HG03442 (cell line): ENCODE measurements at regions not wholly inside any gene's neighbourhood (a gene's known extent, or its start where the extent isn't known, plus 50 kb on each side); places are given as distances from the start of the nearest gene placed in this dataset.

Experiments
- ATAC-seq: cut with Tn5 transposase; IDR thresholded peaks from one replicate; pipeline ENCODE4 v1.9.1; 2021; ENCODE audit warnings: mild to moderate bottlenecking, moderate library complexity; ENCODE audit not compliant: unreplicated experiment

DNA sequence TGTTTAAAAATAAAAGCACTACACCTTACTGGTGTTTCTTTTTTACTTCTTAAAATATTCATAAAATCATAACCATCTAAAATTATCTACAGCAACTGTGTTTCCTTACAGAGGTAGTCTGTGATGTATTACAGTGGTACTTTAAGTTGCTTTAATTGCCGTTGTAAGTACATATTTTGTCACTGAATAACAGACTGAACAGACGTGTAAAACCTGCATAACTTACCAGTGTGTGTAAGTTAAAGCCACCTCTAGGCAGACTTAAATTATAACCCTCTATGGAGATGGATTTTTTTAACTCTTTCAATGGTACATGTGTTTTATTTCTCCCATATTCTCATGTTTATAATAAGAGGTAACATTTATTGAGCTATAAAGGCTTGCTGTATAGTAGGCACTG is 166.8 kb downstream of the NR4A2 start:
- no peak for ATAC-seq

DNA sequence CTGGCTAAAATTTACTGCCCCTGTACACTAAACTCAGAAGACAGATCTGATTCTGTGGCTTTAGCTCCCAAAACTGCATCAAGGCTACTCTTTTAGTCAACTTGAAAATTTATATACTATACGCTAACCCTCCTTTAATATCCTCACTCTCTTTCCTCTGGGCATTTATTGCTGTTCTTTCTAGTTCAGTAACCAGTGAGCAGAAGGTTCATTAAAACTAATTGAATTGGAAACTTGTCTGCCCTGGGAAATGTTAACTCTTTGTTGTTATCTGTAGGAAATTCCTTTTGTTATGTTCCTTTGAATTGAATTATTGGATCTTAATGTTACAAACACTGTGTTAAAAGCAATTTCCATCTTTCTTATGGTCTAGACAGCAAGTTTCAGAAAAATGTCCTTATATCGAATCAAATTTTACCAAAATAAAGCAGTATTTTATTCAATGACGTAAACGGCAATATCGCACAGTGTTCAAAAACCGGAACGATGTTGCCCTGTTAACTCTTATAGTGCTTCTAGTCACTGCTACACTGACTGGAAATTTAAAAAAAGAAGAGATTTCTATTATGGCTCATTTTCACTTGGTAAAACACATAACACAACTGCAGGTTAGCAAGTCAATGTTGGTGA is 168.3 kb downstream of the NR4A2 start:
- no peak for ATAC-seq

DNA sequence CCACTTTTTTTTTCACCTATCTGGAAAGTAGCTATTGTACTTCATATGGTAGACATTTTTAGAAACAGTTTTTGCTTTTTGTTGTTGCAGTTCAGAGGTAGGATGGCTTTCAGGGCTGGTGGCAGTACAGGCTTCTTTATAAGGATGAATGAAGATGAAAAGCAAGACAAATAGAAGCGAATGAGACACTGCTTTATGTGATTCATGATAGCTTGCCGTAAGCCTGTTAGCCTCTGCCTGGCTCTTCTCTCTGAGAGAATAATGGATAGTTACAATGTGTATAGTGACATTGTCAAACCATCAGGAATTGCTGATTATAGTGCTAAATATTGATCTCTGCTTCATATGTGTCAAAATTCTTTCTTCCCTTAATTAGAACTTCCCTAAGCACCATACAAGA is 173.7 kb downstream of the NR4A2 start:
- ATAC-seq, result no peak

DNA sequence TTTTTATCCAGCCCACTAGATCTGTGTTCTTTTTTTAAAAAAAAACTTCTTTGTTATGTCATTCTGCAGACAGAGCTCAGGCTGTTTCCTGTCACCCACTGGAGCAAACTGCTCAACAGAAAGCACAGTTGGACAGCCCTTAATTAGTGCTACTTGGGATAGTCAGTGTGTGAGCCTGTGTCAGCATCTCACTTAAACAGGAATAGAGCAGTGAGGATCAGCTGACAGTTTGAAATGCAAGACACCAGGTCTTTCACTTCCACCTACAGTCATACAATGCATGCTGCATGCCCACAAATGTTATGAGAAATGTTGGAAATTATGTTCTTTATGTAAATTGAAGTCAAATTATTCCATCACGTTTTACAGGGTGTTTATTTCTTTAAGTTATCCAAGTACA is 174.9 kb downstream of the NR4A2 start:
- peak; percentile 52 for ATAC-seq

DNA sequence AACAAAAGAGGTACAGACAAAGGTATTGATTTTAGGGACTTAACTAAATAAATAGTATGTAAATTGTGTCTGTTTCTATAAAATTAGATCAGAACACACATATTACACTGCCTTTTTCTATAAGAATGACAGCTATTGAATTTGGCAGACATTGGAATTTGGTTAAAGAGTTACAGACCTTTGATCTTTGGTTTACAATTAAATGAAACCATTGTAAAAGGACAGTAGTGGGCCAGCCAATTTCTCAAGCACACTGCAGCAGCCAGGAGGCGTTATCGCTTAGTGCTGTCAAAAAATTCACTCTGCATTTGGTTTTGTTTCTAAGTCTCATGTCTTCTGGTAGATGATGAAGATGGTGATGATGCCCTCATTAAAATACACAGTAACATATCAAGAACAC is 175.9 kb downstream of the NR4A2 start:
- ATAC-seq, result no peak

DNA sequence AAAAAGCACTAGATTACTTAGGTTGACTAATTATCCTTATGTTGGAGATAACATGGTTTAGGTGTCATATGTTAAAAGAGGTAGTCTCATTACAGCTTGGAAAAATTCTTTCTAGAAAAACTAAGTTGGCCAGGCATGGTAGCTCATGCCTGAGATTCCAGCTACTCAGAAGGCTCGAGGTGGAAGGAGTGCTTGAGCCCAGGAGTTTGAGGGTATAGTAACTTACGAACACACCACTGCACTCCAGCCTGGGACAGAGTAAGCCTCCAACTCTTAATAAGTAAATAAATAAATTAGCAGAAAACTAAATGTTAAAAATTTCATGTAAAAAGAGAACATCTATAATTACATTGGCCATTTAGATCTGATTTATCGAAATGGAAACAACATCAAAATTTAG is 177.2 kb downstream of the NR4A2 start:
- ATAC-seq, result no peak

DNA sequence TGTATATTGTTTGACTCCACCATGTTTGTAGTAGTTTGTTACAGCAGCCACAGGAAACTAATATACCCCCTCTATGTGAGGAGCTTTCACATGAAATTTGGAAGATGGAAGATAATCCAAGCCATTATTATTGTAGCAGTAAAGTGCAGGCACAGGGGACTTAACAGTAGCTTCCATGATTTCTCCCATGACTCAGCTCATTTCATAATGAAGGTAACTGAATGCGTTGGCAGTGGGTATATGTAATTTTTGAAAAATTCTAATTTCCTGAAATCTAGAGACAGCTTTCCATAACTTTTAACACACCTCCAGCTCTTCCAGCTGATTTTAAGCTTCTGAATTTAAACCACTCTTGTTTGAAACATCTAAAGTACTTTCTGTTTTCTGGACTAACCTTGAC is 181.2 kb downstream of the NR4A2 start:
- ATAC-seq, result no peak

DNA sequence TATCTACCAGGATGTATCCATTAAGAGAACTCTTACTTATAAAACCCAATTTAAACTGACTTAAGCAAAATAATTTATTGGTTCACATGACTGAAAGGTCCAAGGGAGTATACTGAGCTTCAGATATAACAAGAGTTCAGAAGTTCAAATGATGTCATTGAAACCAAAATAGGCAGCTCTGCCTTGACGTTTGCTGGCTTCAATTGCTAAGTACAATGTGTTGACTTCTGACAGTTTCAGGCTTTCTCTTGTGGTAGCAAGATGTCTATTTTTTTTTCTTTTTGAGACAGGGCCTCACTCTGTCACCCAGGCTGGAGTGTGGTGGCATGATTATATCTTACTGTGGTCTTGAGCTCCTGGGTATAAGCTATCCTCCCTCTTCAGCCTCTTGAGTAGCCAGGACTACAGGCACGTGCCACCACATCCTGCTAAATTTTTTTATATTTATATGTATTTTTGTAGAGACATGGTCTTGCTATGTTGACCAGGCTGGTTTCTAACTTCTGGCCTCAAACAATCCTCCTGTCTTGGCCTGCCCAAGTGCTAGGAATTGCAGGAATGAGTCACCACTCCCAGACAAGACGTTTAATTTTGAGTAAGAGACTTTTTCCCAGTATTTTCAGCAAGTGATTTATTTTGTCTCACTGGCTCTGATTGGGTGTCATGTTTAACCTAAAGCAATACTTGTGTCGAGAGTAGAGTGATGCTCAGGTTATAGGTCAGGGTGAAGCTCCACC is 184.8 kb downstream of the NR4A2 start:
- peak; percentile 96 for ATAC-seq

DNA sequence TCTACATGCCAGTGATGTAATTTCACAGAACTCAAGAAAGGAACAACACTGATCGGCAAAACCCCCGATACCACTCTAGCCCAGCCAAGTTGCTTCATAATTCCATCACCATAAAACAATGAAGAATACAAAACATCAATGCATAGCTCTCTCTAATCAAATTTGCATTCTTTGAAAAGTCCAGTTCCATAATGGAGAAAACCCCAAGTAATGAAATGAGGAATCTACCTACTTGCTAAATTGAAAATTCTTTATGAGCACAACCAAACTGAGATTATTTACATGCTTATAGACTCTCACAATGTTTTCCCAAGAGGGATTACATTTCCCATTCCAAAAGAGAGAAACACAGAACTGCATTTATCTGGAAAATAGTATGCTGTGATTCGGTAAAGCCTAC is 186.5 kb downstream of the NR4A2 start:
- no peak for ATAC-seq

DNA sequence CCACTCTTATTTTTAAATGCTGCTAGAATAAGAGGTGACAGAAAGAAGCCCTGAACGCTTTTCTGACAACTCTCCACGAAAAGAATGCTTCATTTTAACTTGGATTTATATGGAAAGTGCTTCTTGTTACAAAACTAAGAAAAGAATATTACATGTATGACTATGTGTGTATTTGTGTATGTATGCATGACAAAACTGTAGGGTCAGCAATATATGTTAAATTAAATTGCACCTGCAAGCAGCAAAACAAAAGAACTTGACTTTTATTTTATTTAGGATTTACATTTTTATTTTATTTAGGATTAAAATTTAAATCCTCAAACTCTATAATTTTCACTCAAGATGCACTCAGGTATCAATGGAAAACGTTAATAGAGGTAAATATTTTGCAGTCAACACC is 187.1 kb downstream of the NR4A2 start:
- ATAC-seq, result no peak

DNA sequence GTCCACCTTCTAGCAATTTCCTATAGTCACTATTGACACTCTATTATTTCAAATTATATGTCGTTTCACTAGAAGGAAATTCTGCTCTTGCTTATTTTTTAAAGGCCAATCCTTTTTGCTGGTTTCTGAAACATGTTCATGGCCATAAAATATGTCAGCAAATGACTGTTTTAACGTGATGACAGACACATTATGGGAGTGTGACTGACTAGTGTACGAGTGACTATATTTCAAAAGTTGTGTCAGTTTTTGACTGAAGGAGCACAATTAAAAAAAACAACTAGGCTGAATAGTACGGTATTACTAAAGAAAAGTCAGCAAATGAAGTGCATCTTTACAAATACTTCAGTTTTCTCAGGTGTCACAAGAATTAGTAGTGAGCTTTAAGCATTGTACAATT is 196.0 kb downstream of the NR4A2 start:
- ATAC-seq, result no peak

DNA sequence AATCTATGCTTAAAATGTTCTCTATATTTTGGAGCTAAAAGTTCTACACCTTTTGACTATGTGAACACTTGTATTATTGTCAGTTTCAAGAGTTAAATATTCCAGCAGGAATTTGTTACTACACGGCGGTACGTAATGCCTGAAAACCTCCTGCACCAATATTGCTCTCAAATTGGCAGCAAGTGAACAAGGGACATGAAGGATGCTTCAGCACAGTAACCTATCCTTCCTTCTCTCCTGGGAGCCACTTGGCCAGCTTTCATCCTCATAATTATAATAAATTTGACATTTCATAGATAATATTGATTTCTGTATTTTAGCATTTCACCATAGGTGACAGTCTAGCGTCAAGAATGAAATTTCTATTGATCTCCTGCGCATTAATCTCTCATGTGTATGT is 197.6 kb downstream of the NR4A2 start:
- ATAC-seq, result no peak

DNA sequence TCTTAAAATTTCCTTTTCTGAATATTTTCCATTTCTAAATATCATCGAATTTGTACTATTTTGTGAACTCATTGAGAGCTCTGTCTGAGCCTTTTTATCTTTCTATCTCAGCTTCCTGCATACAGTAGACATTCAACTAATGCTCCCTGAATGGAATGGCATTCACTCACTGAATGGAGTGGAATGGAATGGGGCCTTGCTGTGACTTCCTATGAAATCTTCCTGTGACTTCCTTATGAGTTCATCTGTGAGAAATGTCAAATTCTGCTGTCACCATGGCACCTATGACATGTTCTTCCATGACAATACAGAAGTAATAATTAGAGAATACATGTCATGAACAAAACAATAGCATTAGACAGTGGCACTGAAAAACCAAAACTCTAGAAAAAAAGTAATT is 199.6 kb downstream of the NR4A2 start:
- ATAC-seq, result no peak

DNA sequence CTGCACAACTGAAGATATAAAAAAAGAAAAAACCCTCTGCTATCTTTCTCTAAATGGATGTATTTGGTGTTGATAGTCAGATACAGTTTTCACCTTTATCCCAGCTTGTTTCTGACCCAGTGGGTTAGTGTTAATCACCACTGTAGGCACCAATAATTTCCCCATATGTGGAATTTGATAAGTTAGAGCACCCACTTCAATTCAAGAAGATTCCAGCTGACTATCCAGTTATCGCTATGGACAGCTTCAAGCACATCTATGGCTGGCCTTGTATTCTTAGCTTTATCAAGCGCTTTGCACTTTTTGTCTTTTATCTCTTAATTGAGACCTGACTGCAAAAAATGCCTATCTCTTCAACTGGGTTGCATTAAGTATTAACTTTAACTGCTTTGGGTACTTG is 200.4 kb downstream of the NR4A2 start:
- ATAC-seq, result no peak

DNA sequence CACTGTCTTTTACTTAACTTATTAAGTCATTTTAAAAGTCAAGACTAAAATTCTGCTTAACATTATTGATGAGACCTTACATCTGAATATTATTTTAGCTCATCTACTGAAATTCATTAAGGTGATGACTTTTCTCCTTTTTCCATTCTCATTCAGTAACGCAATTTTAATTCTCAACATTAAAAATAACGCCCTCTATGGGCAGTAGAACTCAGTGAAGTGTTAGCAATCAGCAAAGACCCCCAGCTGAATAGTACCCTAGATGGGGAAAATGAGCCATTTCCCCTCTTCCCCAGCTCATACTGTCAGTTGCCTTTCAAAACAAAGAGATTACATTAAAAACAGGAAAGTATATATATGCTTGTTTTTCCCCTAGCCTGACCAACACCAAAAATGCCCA is 203.3 kb downstream of the NR4A2 start:
- no peak for ATAC-seq

DNA sequence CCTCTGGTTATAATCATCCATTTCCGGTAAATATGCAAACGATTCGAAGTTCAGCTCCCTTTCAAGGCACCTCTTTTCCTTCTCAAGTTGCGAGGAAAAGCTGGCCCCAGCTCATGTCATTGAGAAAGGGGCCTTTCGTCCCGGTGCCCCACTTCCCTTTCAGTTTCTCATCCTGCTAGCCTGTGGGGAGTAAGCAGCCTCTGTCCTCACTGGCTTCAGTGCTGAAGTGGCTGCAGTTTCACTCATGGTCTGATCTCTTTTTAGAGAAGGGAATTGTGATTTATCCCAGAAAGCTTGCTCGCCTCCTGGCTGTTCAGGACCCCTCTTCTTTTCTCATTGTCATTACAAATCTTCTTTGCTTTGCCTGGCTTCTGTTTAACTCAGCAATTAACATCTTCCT is 207.5 kb downstream of the NR4A2 start:
- no peak for ATAC-seq

DNA sequence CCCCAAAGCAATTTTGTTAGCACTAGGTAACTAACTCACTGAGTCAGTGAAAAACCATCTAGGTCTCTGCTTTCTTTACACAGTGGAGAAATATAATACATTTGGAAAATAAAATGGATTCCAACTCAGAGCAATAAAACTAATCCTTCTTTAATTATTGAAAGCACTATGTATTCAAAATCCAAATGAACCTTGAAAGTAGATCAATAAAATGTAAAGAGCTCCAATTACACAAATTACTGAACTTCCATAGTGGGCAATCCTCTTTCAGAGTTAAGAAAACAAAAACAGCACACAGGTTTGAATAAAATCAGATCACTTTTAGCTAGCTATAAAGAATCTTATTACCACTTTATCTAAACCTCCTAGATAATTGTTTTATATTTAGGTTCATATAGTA is 208.1 kb downstream of the NR4A2 start:
- ATAC-seq, result no peak

DNA sequence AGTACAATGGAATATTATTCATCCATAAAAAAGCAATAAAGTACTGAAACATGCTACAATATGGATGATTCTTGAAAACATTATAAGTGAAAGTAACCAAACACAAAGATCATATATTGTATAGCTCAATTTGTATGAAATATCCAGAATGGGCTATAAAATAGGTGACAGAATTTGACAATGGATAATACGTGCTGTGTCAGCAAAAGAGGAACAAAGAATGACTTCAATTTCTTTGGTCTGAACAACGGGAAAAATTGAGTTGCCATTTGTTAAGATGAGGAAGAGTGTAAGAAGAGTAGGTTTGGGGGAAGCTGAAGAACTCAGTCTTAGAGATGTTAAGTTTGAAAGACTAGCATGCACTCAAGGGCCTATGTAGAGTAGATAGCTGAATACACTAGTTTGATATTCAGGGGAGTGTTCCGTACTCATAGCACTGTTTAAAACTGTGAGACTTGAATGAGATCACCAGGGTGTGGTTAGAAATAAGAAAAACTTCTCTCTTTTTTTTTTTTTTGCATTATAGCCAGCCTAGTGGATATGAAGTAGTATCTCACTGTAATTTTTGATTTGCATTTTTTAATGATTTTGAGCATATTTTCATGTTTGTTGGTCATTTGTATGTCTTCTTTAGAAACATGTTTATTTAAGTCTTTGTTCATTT is 213.6 kb downstream of the NR4A2 start:
- no peak for ATAC-seq

DNA sequence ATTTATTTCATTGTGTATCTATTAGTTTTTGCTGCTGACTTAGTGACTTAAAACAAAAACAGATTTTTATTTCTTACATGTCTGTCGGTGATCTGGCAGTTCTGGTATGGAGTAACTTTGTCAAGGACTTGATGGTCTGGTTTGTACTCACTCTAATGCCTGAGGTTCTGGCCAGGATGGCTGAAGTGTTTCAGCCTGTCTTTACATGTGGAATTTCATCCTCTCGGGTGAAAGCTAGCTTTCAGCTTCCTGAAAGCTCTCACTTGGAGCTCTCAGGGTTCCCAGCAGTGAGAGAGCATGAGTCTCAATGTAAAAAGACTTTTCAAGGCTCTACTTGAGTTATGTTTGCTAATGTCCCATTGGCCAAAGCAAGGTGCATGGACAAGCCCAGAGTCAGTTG is 216.4 kb downstream of the NR4A2 start:
- no peak for ATAC-seq

DNA sequence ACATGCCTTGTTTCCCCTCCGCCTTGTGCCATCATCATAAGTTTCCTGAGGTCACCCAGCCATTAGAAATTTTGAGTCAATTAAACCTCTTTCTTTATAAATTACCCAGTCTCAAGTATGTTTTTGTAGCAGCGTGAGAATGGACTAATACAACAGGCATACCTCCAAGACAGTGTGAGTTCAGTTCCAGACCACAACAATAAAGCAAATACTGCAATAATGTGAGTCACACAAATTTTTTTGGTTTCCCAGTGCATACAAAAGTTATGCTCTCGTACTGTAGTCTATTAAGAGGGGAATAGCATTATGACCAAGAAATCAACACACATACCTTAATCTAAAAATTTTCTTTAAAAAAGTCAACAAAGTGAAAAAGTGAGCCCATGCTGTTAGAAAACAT is 217.2 kb downstream of the NR4A2 start:
- no peak for ATAC-seq

DNA sequence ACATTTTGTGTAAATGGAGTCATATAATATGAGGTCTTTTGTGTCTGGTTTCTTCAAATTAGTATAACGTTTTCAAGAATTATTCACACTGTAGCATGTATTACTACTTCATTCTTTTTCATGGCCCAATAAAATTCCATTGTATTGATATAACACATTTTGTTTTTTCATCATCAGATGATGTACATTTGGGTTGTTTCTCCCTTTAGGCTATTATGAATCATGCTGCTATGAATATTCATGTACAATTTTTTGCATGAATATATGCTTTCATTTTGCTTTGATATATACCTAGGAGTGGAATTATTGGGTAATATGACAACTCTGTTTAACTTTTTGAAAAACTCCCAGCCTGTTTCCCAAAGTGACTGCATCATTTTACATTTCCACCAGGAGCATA is 220.2 kb downstream of the NR4A2 start:
- ATAC-seq, result no peak

DNA sequence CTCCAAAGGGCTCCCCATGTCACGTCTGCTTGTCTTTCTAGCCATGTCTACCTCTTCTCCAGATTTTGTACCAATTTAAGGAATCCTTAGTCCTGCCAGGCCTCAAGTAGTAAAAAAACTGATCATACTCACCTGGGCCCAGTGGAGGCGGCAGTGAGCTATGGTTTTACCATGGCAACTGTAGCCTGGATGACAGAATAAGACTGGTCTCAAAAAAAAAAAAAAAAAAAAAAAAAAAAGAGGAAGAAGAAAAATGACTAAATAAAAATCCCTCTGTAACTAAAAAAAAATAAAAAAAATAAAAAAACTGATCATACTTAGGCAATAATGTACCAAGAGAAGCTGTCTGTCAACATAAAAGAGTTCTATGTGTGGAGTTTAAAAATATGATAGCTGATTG is 221.6 kb downstream of the NR4A2 start:
- peak; percentile 99 for ATAC-seq
